ENCODE measurements at regions not wholly inside any gene's neighbourhood (a gene's known extent, or its start where the extent isn't known, plus 50 kb on each side); places are given as distances from the start of the nearest gene placed in this dataset.

DNA sequence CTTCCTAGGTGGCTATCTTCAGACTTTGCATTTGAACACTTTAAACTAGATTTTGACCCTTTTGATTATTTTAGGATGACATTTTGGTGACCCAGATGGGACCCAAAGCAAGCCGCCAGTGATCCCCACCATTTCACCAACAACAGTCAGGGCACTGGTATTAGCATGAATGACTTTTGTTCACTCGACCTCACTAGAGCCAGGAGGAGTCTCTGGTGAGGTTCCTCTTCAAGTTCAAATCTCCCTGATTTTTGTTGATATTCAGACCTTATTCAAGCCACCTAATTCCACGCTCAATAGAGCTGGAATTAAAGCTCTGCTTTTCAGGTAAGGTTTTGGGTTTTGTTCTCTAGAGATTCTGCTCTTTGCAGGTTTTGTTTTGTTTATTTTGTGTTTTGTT, 202.3 kb downstream of the MREG start:
- intact Hi-C loops (cut with micrococcal nuclease) (no loop called here), in situ Hi-C loops (cut with MboI) (no loop called here)
- Histone ChIP-seq H3K4me1 (replicated peaks in 1 of 2; ENCODE audit: control insufficient read depth in 2 of 2, insufficient read depth in 2 of 2, low read length in 2 of 2) (peaks cover 0 to 20% of the 10 kb centered on the region in 2 experiments; a peak in 4 of 5 replicates), H3K27ac (ENCODE audit: extremely low read depth, low read depth, low read length) (no peak overlapping the region; the same call in 2 of the 3 replicates), H3K9ac (ENCODE audit: insufficient read depth in 1 of 2, low read depth in 2 of 2, low read length in 2 of 2) (no peak overlapping the region), H2AFZ (ENCODE audit: low read depth, low read length) (peak overlapping the region; percentile 72; the same call in 1 of the 2 replicates), H3K4me3 (no peak overlapping the region), H3K79me2 (ENCODE audit: control insufficient read depth, insufficient read depth, low read length) (no peaks in the 10 kb centered on the region), H3K9me3 (replicated peaks; ENCODE audit: control insufficient read depth, insufficient read depth, low read depth, low read length) (no peaks in the 10 kb centered on the region), H4K20me1 (replicated peaks; ENCODE audit: control insufficient read depth, insufficient read depth, low read length) (no peaks in the 10 kb centered on the region), H3K27me3 (ENCODE audit: control insufficient read depth in 2 of 2, insufficient read depth in 2 of 2, low read length in 2 of 2) (no peaks in the 10 kb centered on the region), H3K9me1 (ENCODE audit: control insufficient read depth, insufficient read depth, low read length) (no peaks in the 10 kb centered on the region), H3K4me2 (ENCODE audit: insufficient read depth, low read length) (no peak overlapping the region), H3K36me3 (ENCODE audit: control insufficient read depth, insufficient read depth, low read length) (no peaks in the 10 kb centered on the region)
- BruUV-seq (replicated peaks), result no TSS peak
- POLR2A ChIA-PET, result no interaction called here
- DNase-seq (ENCODE audit: extremely low read depth in 1 of 4, low spot score in 3 of 4) (no peak), FAIRE-seq (peak; percentile 69), ATAC-seq (no peak)
- CTCF ChIA-PET (ENCODE audit: low intra/inter-chr PET ratio), result interaction anchor here (0.7 kb wide), 1 partner anchor 123 kb away, joined by 3 read pairs; no protein-coding TSS in a partner anchor
- WGBS (ENCODE audit: insufficient coverage, low coverage, missing lambda C conversion rate), result 52% methylated on average over 3 of the region's 3 CpGs
- TF ChIP-seq, protein P1, sequence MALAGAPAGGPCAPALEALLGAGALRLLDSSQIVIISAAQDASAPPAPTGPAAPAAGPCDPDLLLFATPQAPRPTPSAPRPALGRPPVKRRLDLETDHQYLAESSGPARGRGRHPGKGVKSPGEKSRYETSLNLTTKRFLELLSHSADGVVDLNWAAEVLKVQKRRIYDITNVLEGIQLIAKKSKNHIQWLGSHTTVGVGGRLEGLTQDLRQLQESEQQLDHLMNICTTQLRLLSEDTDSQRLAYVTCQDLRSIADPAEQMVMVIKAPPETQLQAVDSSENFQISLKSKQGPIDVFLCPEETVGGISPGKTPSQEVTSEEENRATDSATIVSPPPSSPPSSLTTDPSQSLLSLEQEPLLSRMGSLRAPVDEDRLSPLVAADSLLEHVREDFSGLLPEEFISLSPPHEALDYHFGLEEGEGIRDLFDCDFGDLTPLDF (CRISPR knock-in tag; IDR thresholded peaks at IDR 0.05), result no peak
- TF ChIP-seq ZNF507 (tag; conservative IDR thresholded peaks at IDR 0.05) (no peak), FOXM1 (IDR thresholded peaks at IDR 0.05; ENCODE audit: low read depth) (no peak), FOXM1 (CRISPR knock-in tag; IDR thresholded peaks at IDR 0.05; ENCODE audit: low read depth) (no peak), RAD51 (IDR thresholded peaks at IDR 0.05; ENCODE audit: borderline replicate concordance, low read depth) (no peak), FOXK2 (conservative IDR thresholded peaks at IDR 0.05 in 1 of 2, IDR thresholded peaks at IDR 0.05 in 1 of 2; ENCODE audit: low read depth in 2 of 2) (no peak), MIER1 (IDR thresholded peaks at IDR 0.05; ENCODE audit: low read depth) (no peak), TEAD2 (tag; IDR thresholded peaks at IDR 0.05) (no peak), FOXA3 (CRISPR knock-in tag; conservative IDR thresholded peaks at IDR 0.05 in 1 of 2, IDR thresholded peaks at IDR 0.05 in 1 of 2) (no peak), RBM15 (IDR thresholded peaks at IDR 0.05; ENCODE audit: insufficient read depth, low read length) (no peak), EP400 (IDR thresholded peaks at IDR 0.05) (no peak), NFE2L1 (tag; IDR thresholded peaks at IDR 0.05; ENCODE audit: borderline replicate concordance, low read depth) (no peak)
- TF ChIP-seq, protein P2, sequence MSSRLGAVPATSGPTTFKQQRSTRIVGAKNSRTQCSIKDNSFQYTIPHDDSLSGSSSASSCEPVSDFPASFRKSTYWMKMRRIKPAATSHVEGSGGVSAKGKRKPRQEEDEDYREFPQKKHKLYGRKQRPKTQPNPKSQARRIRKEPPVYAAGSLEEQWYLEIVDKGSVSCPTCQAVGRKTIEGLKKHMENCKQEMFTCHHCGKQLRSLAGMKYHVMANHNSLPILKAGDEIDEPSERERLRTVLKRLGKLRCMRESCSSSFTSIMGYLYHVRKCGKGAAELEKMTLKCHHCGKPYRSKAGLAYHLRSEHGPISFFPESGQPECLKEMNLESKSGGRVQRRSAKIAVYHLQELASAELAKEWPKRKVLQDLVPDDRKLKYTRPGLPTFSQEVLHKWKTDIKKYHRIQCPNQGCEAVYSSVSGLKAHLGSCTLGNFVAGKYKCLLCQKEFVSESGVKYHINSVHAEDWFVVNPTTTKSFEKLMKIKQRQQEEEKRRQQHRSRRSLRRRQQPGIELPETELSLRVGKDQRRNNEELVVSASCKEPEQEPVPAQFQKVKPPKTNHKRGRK (tag; IDR thresholded peaks at IDR 0.05), result no peak
- TF ChIP-seq, protein P3, sequence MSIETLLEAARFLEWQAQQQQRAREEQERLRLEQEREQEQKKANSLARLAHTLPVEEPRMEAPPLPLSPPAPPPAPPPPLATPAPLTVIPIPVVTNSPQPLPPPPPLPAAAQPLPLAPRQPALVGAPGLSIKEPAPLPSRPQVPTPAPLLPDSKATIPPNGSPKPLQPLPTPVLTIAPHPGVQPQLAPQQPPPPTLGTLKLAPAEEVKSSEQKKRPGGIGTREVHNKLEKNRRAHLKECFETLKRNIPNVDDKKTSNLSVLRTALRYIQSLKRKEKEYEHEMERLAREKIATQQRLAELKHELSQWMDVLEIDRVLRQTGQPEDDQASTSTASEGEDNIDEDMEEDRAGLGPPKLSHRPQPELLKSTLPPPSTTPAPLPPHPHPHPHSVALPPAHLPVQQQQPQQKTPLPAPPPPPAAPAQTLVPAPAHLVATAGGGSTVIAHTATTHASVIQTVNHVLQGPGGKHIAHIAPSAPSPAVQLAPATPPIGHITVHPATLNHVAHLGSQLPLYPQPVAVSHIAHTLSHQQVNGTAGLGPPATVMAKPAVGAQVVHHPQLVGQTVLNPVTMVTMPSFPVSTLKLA (conservative IDR thresholded peaks at IDR 0.05), result no peak
